ENCODE measurements at regions not wholly inside any gene's neighbourhood (a gene's known extent, or its start where the extent isn't known, plus 50 kb on each side); places are given as distances from the start of the nearest gene placed in this dataset.

GRCh38 chr2:155368934-155369333 lies 670.4 kb downstream of the KCNJ3 start:
- TF ChIP-seq CTCF (IDR thresholded peaks at IDR 0.05; ENCODE audit: low read depth, low read length) (no peak), POLR2A (IDR thresholded peaks at IDR 0.05; ENCODE audit: extremely low read depth, insufficient read length) (no peak), MYC (IDR thresholded peaks at IDR 0.05; ENCODE audit: low read depth, low read length) (no peak)
- TF ChIP-seq, protein P1, sequence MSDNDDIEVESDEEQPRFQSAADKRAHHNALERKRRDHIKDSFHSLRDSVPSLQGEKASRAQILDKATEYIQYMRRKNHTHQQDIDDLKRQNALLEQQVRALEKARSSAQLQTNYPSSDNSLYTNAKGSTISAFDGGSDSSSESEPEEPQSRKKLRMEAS (IDR thresholded peaks at IDR 0.05; ENCODE audit: low read depth, low read length): no peak

Data from NB4 (cell line).